Large intestine (tissue), 3 donors: ENCODE measurements at regions not wholly inside any gene's neighbourhood (a gene's known extent, or its start where the extent isn't known, plus 50 kb on each side); places are given as distances from the start of the nearest gene placed in this dataset.
"Not testable (repeated sequence)": the region's sequence is repeated elsewhere in the genome, so short reads cannot be mapped to it uniquely, and the experiment has no call there.

Experiments used
- DNase-seq, 2 donors: peaks; one replicate each; pipeline versions ENCODE4 v3.0.0 to v3.0.0-alpha.2; 2013
- H3K27ac ChIP-seq: one replicate; pipeline ENCODE4 v1.5.1; 2013; ENCODE audit warnings: low read length
- H3K27me3 ChIP-seq: 2 replicates; pipeline ENCODE4 v1.6.1; 2013; ENCODE audit warnings: low read length; ENCODE audit not compliant: control insufficient read depth, insufficient read depth
- H3K36me3 ChIP-seq: 2 replicates; pipeline ENCODE4 v1.6.1; 2013; ENCODE audit warnings: low read length; ENCODE audit not compliant: control insufficient read depth, insufficient read depth
- H3K4me1 ChIP-seq: one replicate; pipeline ENCODE4 v1.6.1; 2013; ENCODE audit warnings: low read length; ENCODE audit not compliant: control insufficient read depth, insufficient read depth
- H3K4me3 ChIP-seq: one replicate; pipeline ENCODE4 v1.5.1; 2013; ENCODE audit warnings: low read length
- H3K9me3 ChIP-seq: one replicate; pipeline ENCODE4 v1.6.1; 2013; ENCODE audit warnings: mild to moderate bottlenecking, low read depth, low read length, moderate library complexity; ENCODE audit not compliant: control insufficient read depth
- WGBS: methylation state at CpG from one replicate; pipeline ENCODE4 v1.1.5; 2013; ENCODE audit warnings: low lambda C conversion rate; ENCODE audit not compliant: insufficient coverage; 5-methylcytosine and 5-hydroxymethylcytosine counted together

DNA sequence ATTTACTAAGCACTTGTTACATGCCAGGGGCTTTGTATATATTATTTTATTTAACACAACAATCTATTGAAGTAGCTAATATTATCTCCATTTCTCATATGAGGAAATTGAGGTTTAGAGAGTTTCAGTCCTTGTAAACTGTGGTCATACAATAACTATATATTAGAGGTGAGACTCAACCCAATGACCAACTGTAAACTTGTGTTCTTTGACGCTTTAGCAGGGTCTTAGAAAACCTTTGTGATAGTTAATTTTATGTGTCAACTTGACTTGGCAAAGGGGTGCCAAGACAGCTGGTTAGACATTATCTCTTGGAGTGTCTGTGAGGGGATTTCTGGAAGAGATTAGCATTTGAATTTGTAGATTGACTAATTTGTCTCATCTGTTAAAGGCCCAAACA is 252.4 kb upstream of the B3GALT2 start:
- H3K27me3 ChIP-seq = no peaks in the 10 kb centered on the region
- H3K4me3 ChIP-seq = no peak overlapping the region
- peaks cover 8% of the 10 kb centered on the region for H3K9me3 ChIP-seq
- H3K36me3 ChIP-seq = no peaks in the 10 kb centered on the region
- no peak overlapping the region for H3K27ac ChIP-seq
- H3K4me1 ChIP-seq = no peaks in the 10 kb centered on the region
- WGBS = no CpG with 5 or more reads among the region's 1 CpG
- DNase-seq = no peak

DNA sequence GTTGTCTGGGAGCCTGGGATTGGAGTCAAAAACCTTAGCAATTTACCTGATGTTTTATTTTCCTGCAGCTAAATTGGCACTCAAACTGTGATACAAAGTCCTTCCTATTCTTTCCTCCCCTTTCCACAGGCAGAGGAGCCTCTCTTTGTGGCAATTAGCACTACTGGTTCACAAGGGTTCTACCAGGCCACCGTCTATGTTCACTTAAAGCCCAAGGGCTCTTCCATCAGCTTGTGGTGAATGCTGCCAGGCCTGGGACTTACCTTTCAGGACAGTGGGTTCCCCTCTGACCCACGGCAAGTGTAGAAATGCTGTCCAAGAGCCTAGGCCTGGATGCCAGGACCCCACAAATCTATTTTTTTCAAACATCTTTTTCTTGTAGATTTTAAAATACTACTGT is 251.9 kb upstream of the B3GALT2 start:
- Histone ChIP-seq H3K4me3 (no peak overlapping the region), H3K27ac (no peak overlapping the region), H3K4me1 (no peaks in the 10 kb centered on the region), H3K27me3 (no peaks in the 10 kb centered on the region), H3K9me3 (peaks cover 10% of the 10 kb centered on the region), H3K36me3 (no peaks in the 10 kb centered on the region)
- WGBS = no CpG with 5 or more reads among the region's 2 CpGs
- DNase-seq = no peak

DNA sequence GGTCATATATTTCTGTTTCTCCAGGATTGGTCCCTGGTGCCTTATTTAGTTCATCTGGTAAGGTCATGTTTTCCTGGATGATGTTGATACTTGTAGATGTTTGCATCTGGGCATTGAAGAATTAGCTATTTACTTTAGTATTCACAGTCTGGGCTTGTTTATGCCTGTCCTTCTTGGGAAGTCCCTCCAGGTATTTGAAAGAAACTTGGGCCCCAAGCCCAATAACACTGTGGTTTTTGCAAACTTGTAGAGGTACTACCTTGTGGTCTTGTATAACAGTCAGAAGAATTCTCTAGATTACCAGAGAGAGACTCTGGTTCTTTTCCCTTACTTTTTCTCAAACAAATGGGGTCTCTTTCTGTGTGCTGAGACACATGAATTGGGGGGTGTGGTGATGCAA is 251.4 kb upstream of the B3GALT2 start:
- Histone ChIP-seq H3K4me3 (no peak overlapping the region), H3K27ac (no peak overlapping the region), H3K36me3 (no peaks in the 10 kb centered on the region), H3K4me1 (no peaks in the 10 kb centered on the region), H3K9me3 (peaks cover 12% of the 10 kb centered on the region), H3K27me3 (no peaks in the 10 kb centered on the region)
- DNase-seq = no peak

DNA sequence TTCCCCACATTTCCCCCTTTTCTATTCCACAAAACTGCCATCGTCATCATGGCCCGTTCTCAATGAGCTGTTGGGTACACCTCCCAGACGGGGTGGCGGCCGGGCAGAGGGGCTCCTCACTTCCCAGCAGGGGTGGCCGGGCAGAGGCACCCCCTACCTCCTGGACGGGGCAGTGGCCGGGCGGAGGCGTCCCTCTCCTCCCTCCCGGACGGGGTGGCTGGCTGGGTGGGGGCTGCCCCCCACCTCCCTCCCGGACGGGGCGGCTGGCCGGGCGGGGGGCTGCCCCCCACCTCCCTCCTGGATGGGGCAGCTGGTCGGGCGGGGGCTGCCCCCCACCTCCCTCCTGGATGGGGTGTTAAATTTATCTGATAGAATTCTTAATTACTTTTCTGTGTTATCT is 250.9 kb upstream of the B3GALT2 start:
- not testable (repeated sequence) for H3K27me3 ChIP-seq, DNase-seq, H3K36me3 ChIP-seq, H3K4me1 ChIP-seq, H3K4me3 ChIP-seq, H3K27ac ChIP-seq
- peaks cover 14% of the 10 kb centered on the region for H3K9me3 ChIP-seq
- WGBS = no CpG with 5 or more reads among the region's 19 CpGs

DNA sequence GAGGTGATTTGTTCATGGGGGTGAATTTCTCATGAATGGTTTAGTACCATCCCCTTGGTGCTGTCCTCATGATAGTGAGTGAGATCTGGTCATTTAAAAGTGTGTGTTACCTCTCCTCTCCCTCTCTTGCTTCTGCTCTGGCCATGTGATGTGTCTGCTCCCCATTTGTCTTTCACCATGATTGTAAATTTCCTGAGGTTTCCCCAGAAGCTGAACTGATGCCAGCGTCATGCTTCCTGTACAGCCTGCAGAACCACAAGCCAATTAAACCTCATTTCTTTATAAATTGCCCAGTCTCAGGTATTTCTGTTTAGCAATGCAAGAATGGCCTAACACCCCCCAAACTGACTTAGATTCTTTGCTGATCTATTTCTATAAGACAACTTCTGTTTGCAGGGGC is 249.4 kb upstream of the B3GALT2 start:
- no peaks in the 10 kb centered on the region for H3K36me3 ChIP-seq
- no peak for DNase-seq
- H3K27ac ChIP-seq = no peak overlapping the region
- no peak overlapping the region for H3K4me3 ChIP-seq
- WGBS = 100% methylated on average over 1 of the region's 1 CpG
- H3K27me3 ChIP-seq = no peaks in the 10 kb centered on the region
- peaks cover 11% of the 10 kb centered on the region for H3K9me3 ChIP-seq
- no peaks in the 10 kb centered on the region for H3K4me1 ChIP-seq

DNA sequence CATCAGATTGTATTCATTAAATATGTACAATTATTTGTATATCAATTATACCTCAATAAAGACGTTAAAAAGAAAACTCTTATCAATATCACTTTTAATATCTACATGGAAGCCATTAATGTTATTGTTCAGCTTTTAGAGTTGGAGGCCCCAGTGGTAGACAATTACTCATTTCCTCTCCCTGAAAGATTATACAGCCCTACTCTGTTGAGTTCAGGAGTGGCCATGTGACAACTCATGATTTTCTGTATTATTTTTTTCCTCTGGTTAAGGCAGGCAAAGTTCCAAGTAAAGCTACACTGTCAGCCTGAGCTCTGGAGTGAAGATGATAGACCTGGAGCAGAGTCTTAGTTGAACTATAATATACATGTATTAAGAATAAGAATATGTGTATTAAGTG is 247.9 kb upstream of the B3GALT2 start:
- WGBS = no CpG with 5 or more reads among the region's 1 CpG
- no peaks in the 10 kb centered on the region for H3K4me1 ChIP-seq
- no peak overlapping the region for H3K4me3 ChIP-seq

DNA sequence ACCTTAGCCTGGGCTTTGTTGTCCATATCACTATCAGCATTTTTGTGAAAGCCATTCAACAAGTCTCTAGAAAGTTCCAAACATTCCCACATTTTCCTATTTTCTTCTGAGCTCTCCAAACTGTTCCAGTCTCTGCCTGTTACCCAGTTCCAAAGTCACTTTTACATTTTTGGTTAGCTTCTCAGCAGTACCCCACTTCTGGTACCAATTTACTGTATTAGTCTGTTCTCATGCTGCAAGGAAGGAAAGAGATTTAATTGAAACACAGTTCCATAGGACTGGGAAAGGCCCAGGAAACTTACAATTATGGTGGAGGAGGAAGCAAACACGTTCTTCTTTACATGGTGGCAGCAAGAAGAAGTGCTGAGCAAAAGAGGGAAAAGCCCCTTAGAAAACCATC is 247.2 kb upstream of the B3GALT2 start:
- WGBS = no CpG with 5 or more reads among the region's 1 CpG
- no peaks in the 10 kb centered on the region for H3K4me1 ChIP-seq
- H3K9me3 ChIP-seq = peaks cover 11% of the 10 kb centered on the region
- no peaks in the 10 kb centered on the region for H3K27me3 ChIP-seq
- DNase-seq = no peak
- H3K36me3 ChIP-seq = no peaks in the 10 kb centered on the region
- H3K27ac ChIP-seq = no peak overlapping the region
- H3K4me3 ChIP-seq = no peak overlapping the region

More for the DNA sequence above, 247.9 kb upstream of the B3GALT2 start:
- H3K9me3 ChIP-seq = peaks cover 11% of the 10 kb centered on the region
- DNase-seq = no peak
- no peak overlapping the region for H3K27ac ChIP-seq
- no peaks in the 10 kb centered on the region for H3K36me3 ChIP-seq
- H3K27me3 ChIP-seq = no peaks in the 10 kb centered on the region

DNA sequence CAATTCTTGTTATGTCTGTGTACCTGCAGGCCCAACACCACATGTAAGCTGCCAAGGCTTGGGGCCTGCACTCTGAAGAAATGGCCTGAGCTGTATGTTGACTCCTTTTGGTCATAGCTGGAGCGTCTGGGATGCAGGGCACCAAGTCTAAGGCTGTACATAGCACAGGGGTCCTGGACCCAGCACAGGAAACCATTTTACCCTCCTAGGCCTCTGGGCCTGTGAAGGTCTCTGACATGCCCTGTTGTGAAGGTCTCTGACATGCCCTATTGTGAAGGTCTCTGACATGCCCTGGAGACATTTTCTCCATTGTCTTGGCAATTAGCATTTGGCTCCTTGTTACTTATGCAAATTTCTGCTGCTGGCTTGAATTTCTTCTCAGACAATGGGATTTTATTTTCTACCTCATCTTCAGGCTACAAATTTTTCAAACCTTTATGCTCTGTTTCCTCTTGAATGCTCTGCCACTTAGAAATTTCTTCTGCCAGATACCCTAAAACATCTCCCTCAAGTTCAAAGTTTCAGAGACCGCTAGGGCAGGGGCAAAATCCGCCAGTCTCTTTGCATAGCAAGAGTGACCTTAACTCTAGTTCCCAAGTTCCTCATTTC is 246.7 kb upstream of the B3GALT2 start:
- Histone ChIP-seq H3K27me3 (no peaks in the 10 kb centered on the region), H3K36me3 (no peaks in the 10 kb centered on the region), H3K27ac (no peak overlapping the region), H3K9me3 (peaks cover 11% of the 10 kb centered on the region), H3K4me3 (no peak overlapping the region), H3K4me1 (no peaks in the 10 kb centered on the region)
- no peak for DNase-seq
- WGBS = 100% methylated on average over 1 of the region's 3 CpGs

DNA sequence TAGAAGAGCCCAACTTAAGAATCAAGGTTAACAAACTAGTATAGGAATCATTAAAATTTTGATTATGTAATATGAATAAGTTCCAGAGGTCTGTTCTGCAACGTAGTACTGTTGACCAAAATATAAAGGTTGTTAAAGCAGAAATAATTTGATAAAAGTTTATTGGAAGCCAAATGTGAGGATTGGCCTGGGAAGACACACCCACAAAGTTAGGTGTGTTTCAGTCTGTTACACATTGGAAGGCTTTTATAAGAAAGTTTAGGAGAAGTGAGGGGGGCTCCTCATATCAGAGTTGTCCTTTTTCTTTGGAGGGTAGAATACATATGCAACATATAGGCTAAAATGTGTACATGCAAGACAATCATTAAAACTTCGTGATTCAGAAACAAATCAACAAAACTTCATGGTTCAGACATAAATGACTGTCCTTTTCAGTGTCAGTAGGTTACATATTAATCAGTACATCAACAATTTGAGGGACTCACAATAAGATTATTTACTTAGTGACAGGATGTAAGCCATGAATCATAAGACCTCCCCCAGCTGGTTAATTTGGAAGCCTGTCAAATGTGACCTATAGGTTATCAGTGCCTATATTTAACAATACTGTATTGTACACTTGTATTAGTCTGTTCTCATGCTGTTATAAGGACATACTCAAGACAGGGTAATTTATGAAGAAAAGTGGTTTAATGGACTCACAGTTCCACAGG is 245.0 kb upstream of the B3GALT2 start:
- H3K27me3 ChIP-seq = no peaks in the 10 kb centered on the region
- H3K27ac ChIP-seq = no peak overlapping the region
- no peak for DNase-seq
- H3K36me3 ChIP-seq = no peaks in the 10 kb centered on the region
- no peak overlapping the region for H3K4me3 ChIP-seq
- no CpG with 5 or more reads among the region's 2 CpGs for WGBS
- H3K4me1 ChIP-seq = no peaks in the 10 kb centered on the region
- H3K9me3 ChIP-seq = peaks cover 7% of the 10 kb centered on the region

DNA sequence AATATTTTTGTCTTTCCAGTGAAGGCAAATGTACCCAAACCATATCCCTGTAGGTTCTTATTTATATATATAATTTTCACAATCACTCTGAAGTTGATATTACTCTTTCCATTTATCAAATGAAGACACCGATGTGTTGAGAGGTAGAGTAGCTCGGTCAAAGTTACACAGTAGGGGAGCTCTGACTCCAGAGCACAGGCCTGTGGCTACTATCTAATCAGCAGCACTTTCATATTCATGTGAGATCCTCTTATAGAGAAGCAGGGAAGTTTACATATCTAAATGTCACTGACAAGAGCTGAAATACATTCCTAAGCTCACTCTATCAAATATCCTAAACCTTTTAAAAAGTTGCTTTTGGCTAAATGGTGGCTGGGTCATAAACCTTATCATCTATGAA is 241.1 kb upstream of the B3GALT2 start:
- H3K9me3 ChIP-seq = no peaks in the 10 kb centered on the region
- no peak overlapping the region for H3K27ac ChIP-seq
- H3K4me1 ChIP-seq = no peaks in the 10 kb centered on the region
- WGBS = 100% methylated on average over 2 of the region's 2 CpGs
- no peaks in the 10 kb centered on the region for H3K36me3 ChIP-seq
- H3K27me3 ChIP-seq = no peaks in the 10 kb centered on the region
- H3K4me3 ChIP-seq = no peak overlapping the region
- DNase-seq = no peak

DNA sequence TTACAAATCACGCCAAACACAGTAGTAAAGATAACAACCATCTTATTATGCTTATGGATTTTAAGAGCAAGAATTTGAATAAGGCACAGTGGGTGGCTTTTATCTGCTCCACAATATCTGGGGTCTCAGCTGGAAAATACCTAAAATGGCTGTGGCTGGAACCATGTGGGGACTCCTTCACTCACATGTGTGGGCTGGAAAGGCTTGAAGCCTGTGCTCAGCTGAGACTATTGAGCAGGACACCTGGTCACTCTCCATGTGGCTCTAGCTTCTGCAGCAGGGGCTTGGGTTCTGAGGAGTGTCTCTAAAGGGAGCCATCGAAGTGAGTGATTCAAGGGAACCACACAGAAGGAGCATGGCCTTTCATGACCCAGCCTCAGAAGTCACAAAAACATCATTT is 239.6 kb upstream of the B3GALT2 start:
- WGBS = no CpG with 5 or more reads among the region's 2 CpGs
- no peak overlapping the region for H3K4me3 ChIP-seq

More for the DNA sequence above, 239.6 kb upstream of the B3GALT2 start:
- Histone ChIP-seq H3K27ac (no peak overlapping the region), H3K4me1 (no peaks in the 10 kb centered on the region), H3K36me3 (no peaks in the 10 kb centered on the region), H3K9me3 (no peaks in the 10 kb centered on the region), H3K27me3 (no peaks in the 10 kb centered on the region)
- DNase-seq = no peak
